Loucy (cell line): ENCODE measurements at regions not wholly inside any gene's neighbourhood (a gene's known extent, or its start where the extent isn't known, plus 50 kb on each side); places are given as distances from the start of the nearest gene placed in this dataset.

Experiments
- H2AFZ ChIP-seq: fragments of 200-600 bp; sonication (generic); 2 replicates; pipeline ENCODE4 v1.6.0; 2016; ENCODE audit warnings: antibody characterized with exemption, mild to moderate bottlenecking, low read length, moderate library complexity
- H3F3A ChIP-seq: fragments of 200-600 bp; 2 replicates; pipeline ENCODE4 v1.6.0; 2016; ENCODE audit warnings: antibody characterized with exemption, low read depth, mild to moderate bottlenecking
- H3K27me3 ChIP-seq: fragments of 200-600 bp; sonication (generic); 2 replicates; pipeline ENCODE4 v1.6.1; 2014; ENCODE audit warnings: low read length, mild to moderate bottlenecking; ENCODE audit not compliant: insufficient read depth, poor library complexity, severe bottlenecking
- H3K36me3 ChIP-seq: fragments of 200-600 bp; sonication (generic); 2 replicates; pipeline ENCODE4 v1.6.1; 2016; ENCODE audit warnings: low read length; ENCODE audit not compliant: insufficient read depth
- H3K4me1 ChIP-seq: fragments of 200-600 bp; sonication (generic); 2 replicates; pipeline ENCODE4 v1.5.1; 2014; ENCODE audit warnings: low read length, mild to moderate bottlenecking; ENCODE audit not compliant: insufficient read depth, poor library complexity, severe bottlenecking
- H3K4me2 ChIP-seq: fragments of 200-600 bp; sonication (generic); 2 replicates; pipeline ENCODE4 v1.6.0; 2014; ENCODE audit warnings: antibody characterized with exemption, low read length, low read depth, mild to moderate bottlenecking; ENCODE audit not compliant: poor library complexity, severe bottlenecking
- H3K4me3 ChIP-seq: fragments of 200-600 bp; sonication (generic); 2 replicates; pipeline ENCODE4 v1.5.1; 2014; ENCODE audit warnings: low read length, mild to moderate bottlenecking, mixed read lengths; ENCODE audit not compliant: poor library complexity, severe bottlenecking
- H3K79me2 ChIP-seq: fragments of 200-600 bp; sonication (generic); 2 replicates; pipeline ENCODE4 v1.6.1; 2014; ENCODE audit warnings: low read length; ENCODE audit not compliant: insufficient read depth
- H3K9ac ChIP-seq: fragments of 200-600 bp; sonication (generic); 2 replicates; pipeline ENCODE4 v1.6.0; 2014; ENCODE audit warnings: mild to moderate bottlenecking, low read depth, low read length, moderate library complexity; ENCODE audit not compliant: poor library complexity, severe bottlenecking
- H3K9me2 ChIP-seq: fragments of 200-600 bp; sonication (generic); replicated peaks from 2 replicates; pipeline ENCODE4 v1.6.1; 2016; ENCODE audit warnings: low read depth, low read length, mixed read lengths
- H3K9me3 ChIP-seq: fragments of 200-600 bp; sonication (generic); 2 replicates; pipeline ENCODE4 v1.6.1; 2014; ENCODE audit warnings: mild to moderate bottlenecking, antibody characterized with exemption, low read length, low read depth; ENCODE audit not compliant: insufficient read depth
- H4K20me1 ChIP-seq: fragments of 200-600 bp; sonication (generic); 2 replicates; pipeline ENCODE4 v1.6.0; 2014; ENCODE audit warnings: antibody characterized with exemption, low read length, mild to moderate bottlenecking; ENCODE audit not compliant: insufficient read depth, poor library complexity, severe bottlenecking
- EZH2phosphoT487 ChIP-seq: fragments of 200-600 bp; IDR thresholded peaks from 2 replicates; pipeline ENCODE4 v1.6.1; 2018; ENCODE audit warnings: antibody characterized with exemption, mild to moderate bottlenecking, moderate library complexity, borderline replicate concordance
- TF ChIP-seq, protein P1 (sequence below): fragments of 200-600 bp; sonication (generic); conservative IDR thresholded peaks from 2 replicates; pipeline ENCODE4 v1.5.1; 2014; ENCODE audit warnings: mild to moderate bottlenecking, antibody characterized with exemption, low read length

DNA sequence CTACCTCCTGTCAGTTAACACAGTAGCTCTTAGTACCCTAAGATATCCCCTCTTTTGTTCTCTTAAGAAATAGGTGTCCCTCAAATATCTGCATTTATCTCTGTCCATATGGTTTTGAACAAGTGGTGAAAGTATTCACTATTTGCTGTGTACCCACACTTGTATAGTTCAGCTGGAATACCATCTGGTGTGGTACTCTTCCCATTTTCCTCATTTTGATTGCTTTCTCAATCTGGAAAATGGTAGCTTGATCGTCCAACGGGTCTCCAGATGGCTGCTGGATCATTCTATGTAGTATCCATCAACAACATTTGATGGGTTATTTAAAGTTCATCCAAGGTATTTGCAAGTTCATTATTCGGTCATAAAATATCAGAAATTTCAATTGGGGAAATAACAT is 100.3 kb upstream of the DPYD start:
- H3K4me2 ChIP-seq: no peak overlapping the region
- no peak overlapping the region for H2AFZ ChIP-seq
- no peaks in the 10 kb centered on the region for H3K9me3 ChIP-seq
- peaks cover 6% of the 10 kb centered on the region; the same call in 1 of the 2 replicates for H3F3A ChIP-seq
- H3K36me3 ChIP-seq: no peaks in the 10 kb centered on the region
- no peak for TF ChIP-seq EZH2phosphoT487
- TF ChIP-seq, protein P1, sequence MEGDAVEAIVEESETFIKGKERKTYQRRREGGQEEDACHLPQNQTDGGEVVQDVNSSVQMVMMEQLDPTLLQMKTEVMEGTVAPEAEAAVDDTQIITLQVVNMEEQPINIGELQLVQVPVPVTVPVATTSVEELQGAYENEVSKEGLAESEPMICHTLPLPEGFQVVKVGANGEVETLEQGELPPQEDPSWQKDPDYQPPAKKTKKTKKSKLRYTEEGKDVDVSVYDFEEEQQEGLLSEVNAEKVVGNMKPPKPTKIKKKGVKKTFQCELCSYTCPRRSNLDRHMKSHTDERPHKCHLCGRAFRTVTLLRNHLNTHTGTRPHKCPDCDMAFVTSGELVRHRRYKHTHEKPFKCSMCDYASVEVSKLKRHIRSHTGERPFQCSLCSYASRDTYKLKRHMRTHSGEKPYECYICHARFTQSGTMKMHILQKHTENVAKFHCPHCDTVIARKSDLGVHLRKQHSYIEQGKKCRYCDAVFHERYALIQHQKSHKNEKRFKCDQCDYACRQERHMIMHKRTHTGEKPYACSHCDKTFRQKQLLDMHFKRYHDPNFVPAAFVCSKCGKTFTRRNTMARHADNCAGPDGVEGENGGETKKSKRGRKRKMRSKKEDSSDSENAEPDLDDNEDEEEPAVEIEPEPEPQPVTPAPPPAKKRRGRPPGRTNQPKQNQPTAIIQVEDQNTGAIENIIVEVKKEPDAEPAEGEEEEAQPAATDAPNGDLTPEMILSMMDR: no peak
- H3K9ac ChIP-seq: no peak overlapping the region
- H3K4me1 ChIP-seq: peaks cover 6% of the 10 kb centered on the region
- no peaks in the 10 kb centered on the region for H3K9me2 ChIP-seq
- H3K4me3 ChIP-seq: no peak overlapping the region
- no peaks in the 10 kb centered on the region for H3K79me2 ChIP-seq
- H4K20me1 ChIP-seq: no peaks in the 10 kb centered on the region
- H3K27me3 ChIP-seq: peaks cover 94% of the 10 kb centered on the region

DNA sequence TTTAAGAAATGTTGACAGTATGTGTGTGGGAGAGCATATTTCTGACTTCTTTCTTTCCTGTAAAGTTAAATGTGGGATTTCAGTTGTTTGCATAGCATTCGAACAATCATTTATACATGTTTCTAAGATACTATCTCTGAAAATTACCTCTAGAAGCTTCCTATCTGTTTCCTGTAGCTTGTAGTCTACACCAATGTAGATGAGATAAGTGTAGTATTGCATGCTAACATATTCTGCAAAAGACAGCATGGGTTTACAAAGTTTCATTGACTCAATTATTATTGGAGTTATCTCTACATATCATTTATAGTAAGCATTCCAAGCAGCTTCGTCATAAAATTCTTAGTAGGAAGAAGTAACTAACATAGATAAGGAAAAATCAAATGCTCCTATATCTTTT is 98.9 kb upstream of the DPYD start:
- peak overlapping the region; percentile 40 for H3K4me2 ChIP-seq
- peaks cover 6% of the 10 kb centered on the region for H3K4me1 ChIP-seq
- no peak overlapping the region for H3K4me3 ChIP-seq
- H3K27me3 ChIP-seq: peaks cover 94% of the 10 kb centered on the region
- H3K9me3 ChIP-seq: no peaks in the 10 kb centered on the region
- no peaks in the 10 kb centered on the region for H3K79me2 ChIP-seq
- H3K9me2 ChIP-seq: no peaks in the 10 kb centered on the region
- no peaks in the 10 kb centered on the region for H4K20me1 ChIP-seq
- no peak overlapping the region for H2AFZ ChIP-seq
- H3K36me3 ChIP-seq: no peaks in the 10 kb centered on the region
- peak; percentile 95 for TF ChIP-seq EZH2phosphoT487
- TF ChIP-seq, protein P1: no peak
- H3K9ac ChIP-seq: no peak overlapping the region
- peaks cover 6% of the 10 kb centered on the region; the same call in 1 of the 2 replicates for H3F3A ChIP-seq

DNA sequence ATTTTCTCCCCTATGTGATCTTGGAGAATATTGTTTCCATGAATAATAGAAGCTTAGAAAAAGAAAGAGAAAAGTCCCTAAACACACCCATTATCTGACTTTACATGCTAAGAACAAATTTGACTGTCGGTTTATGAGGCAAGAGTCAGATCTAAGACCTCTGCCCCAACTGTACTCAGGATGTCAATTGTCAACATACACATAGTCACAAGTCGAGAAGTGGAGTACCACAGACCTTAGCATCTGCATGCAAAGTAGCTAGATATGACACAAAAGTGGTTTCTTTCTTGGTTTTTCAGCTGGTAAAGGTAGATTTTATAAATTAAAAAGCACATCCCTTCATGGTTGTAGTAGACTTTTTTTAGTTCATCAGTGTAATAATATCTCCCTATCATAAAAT is 97.2 kb upstream of the DPYD start:
- H3K9ac ChIP-seq: no peak overlapping the region
- peaks cover 94% of the 10 kb centered on the region for H3K27me3 ChIP-seq
- H3K4me1 ChIP-seq: peaks cover 6% of the 10 kb centered on the region
- no peaks in the 10 kb centered on the region for H3K9me2 ChIP-seq
- H3K79me2 ChIP-seq: no peaks in the 10 kb centered on the region
- no peaks in the 10 kb centered on the region for H3K9me3 ChIP-seq
- no peak overlapping the region for H3K4me2 ChIP-seq
- H2AFZ ChIP-seq: no peak overlapping the region
- H3K4me3 ChIP-seq: no peak overlapping the region
- peaks cover 6% of the 10 kb centered on the region; the same call in 1 of the 2 replicates for H3F3A ChIP-seq
- H4K20me1 ChIP-seq: no peaks in the 10 kb centered on the region
- no peaks in the 10 kb centered on the region for H3K36me3 ChIP-seq
- TF ChIP-seq, protein P1: no peak
- no peak for TF ChIP-seq EZH2phosphoT487
